Body of pancreas (tissue), 4 donors: ENCODE measurements at regions not wholly inside any gene's neighbourhood (a gene's known extent, or its start where the extent isn't known, plus 50 kb on each side); places are given as distances from the start of the nearest gene placed in this dataset.
"Not testable (repeated sequence)": the region's sequence is repeated elsewhere in the genome, so short reads cannot be mapped to it uniquely, and the experiment has no call there.

ENCODE experiments used
- ATAC-seq: fragments of 150-250 bp; one replicate; pipeline ENCODE4 v1.9.1; 2016
- DNase-seq, 4 donors: peaks; one replicate each; pipeline ENCODE4 v3.0.0-alpha.2; 2019
- H3K27ac ChIP-seq, 4 donors: fragments of 200-600 bp; sonication (generic); 1 replicate in 3 of 4; 2 replicates in 1 of 4; pipeline versions ENCODE4 v1.5.1 to v1.6.1; 2016 to 2019; ENCODE audit warnings: mild to moderate bottlenecking in 1 of 4, mixed read lengths in 1 of 4, moderate library complexity in 1 of 4
- H3K27me3 ChIP-seq, 2 donors: fragments of 200-600 bp; sonication (generic); one replicate each; pipeline ENCODE4 v1.6.0; 2016; ENCODE audit warnings: mild to moderate bottlenecking in 1 of 2
- H3K36me3 ChIP-seq, 2 donors: fragments of 200-600 bp; sonication (generic); replicated peaks in 1 of 2; 2 replicates each; pipeline ENCODE4 v1.5.1; 2016; ENCODE audit warnings: low read depth in 2 of 2; ENCODE audit not compliant: insufficient read depth in 1 of 2
- H3K4me1 ChIP-seq: fragments of 200-600 bp; sonication (generic); one replicate; pipeline ENCODE4 v1.6.0; 2016
- H3K4me3 ChIP-seq, 2 donors: fragments of 200-600 bp; sonication (generic); 1 replicate in 1 of 2; 2 replicates in 1 of 2; pipeline ENCODE4 v1.5.1; 2016 to 2019
- H3K9me3 ChIP-seq, 3 donors: fragments of 200-600 bp; sonication (generic); 1 replicate in 2 of 3; 2 replicates in 1 of 3; pipeline ENCODE4 v1.5.1; 2016
- WGBS, 2 donors: methylation state at CpG; one replicate each; pipeline ENCODE4 v1.1.5; 2017; 5-methylcytosine and 5-hydroxymethylcytosine counted together
- intact Hi-C: fragments of 100-400 bp; cut with DNase I; formaldehyde crosslinking; loops from one replicate; pipeline ENCODE4 v1.15.1; 2023

DNA sequence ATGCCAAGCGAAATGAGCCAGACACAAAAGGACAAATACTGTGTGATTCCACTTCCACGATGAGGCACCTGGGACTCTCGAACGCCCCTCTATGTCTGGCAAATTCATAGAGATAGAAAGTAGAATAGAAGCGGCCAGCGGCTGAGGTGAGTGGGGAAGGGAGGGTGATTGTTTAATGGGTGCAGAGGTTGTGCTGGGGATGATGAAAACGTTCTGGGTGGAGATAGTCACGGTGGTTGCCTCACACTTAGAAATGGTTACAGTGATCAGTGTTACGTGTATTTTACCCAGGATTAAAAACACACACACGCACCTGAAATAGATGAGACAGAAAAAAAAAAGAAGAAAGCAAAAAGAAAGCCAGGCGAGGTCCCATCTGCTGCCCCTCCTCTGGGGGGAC is 4057.0 kb upstream of the TPTE start:
- H3K36me3 ChIP-seq, ATAC-seq, H3K4me1 ChIP-seq, DNase-seq, H3K27ac ChIP-seq, H3K27me3 ChIP-seq, intact Hi-C loops, H3K9me3 ChIP-seq, H3K4me3 ChIP-seq: not testable (repeated sequence)
- WGBS, 2 donors: no CpG with 5 or more reads among the region's 11 CpGs

DNA sequence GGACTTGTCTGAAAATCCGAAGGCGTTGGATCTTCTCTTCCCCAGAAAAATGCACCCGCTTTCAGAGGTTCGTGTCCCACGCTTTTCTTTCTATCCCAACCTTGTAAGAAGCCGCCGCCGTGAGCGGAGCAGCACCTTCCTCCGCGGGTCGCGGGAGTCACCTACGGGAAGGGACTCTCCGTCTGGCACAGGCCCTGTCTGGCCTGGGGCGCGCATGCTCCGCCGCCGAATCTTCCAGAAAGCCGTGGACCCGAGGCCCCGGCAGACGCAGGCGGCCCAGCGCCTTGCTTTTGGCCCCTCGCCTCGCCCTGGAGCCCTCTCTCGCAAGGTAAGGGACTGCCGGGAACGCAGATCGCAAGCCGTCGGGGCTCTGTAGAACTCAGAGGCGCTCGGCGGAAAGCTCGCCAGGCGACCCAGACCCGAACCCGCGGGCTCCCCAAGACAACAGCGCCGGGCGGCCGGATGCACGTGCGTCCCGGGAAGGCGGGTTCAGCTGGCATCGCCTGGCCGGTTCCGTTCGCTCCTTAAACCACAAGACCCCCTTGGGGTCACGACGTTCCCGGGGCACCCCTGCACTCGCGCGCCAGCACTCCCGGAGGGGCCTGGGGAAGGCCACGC is 4055.2 kb upstream of the TPTE start:
- H3K27me3 ChIP-seq, intact Hi-C loops, H3K9me3 ChIP-seq, H3K4me1 ChIP-seq, DNase-seq, H3K36me3 ChIP-seq, H3K4me3 ChIP-seq, H3K27ac ChIP-seq: not testable (repeated sequence)
- WGBS, 2 donors: no CpG with 5 or more reads among the region's 62 CpGs
- ATAC-seq: peak; percentile 21

DNA sequence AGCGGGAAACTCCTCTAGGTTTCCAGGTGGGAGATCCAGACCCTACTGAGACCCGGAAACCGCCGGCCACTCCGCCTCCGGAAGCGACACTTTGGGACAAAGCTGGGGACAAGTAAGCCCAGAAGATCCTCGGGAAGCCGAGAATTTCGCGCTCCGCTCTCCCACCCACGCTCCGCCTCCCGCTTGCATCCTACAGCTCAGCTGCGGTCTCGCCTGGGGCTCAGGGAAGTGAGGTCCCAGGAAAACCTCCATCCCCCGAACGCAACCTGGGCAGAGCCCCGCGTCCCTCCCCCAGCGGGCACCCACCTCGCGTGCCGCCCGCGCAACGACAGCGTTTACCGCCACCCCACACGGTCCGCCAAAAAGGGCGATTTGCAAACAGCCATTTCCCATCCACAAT is 4054.7 kb upstream of the TPTE start:
- H3K9me3 ChIP-seq, intact Hi-C loops, H3K4me3 ChIP-seq, H3K27ac ChIP-seq, DNase-seq, H3K27me3 ChIP-seq, H3K36me3 ChIP-seq, H3K4me1 ChIP-seq: not testable (repeated sequence)
- WGBS, 2 donors: no CpG with 5 or more reads among the region's 33 CpGs
- ATAC-seq: peak; percentile 41

DNA sequence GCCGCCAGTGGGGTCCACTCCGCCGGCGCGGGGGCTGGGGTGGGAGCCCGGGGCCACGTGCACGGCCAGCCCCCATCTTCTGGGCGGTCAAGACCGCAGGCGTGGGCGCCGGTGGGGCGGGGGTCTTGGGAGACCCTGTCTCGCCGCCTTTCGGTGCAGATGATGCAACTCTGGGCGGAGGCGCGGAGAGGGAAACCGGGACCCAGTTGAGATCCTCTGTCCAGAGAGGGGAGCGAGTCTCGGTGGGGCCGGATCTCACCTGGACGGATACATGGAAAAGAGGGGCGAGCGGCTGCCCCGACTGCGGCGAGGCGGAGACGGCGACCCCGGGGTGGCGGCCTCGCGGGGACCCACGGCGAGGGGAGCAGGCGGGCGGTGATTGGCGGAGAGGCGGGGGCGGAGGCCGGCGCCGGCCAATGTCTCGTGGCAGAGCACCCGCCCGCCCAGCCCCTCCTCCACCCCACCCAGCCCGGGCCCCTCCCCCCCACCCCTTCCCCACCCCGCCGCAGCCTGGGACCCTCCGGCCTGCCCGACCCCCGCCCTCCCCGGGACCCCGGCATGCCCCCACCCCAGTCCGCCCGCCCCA is 4054.1 kb upstream of the TPTE start:
- H3K4me3 ChIP-seq, H3K27ac ChIP-seq, intact Hi-C loops, H3K9me3 ChIP-seq, H3K27me3 ChIP-seq, H3K4me1 ChIP-seq, H3K36me3 ChIP-seq: not testable (repeated sequence)
- WGBS, 2 donors: no CpG with 5 or more reads among the region's 60 CpGs
- DNase-seq (peak in 1 of 4 donors; percentile 1), ATAC-seq (peak; percentile 70)

DNA sequence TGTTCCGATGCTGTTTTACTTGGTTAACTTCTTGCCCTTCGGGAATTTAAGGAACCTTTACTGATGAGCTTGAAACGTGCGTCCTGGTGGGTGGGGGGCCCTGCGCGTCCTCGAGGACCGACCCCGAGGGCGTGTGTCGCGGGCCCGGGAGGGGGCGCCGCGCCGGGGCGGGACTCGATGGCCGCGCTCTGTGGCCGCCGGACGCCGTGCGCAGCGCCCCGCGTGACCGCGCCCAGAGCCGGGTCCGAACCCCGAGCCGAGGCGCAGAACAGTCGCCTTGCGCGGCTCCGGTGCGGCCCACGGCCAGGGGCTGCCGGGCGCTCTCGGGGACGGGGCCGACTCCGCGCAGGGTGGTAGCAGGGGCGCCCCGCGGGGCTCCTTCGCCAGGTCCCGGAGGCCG is 4053.5 kb upstream of the TPTE start:
- H3K27me3 ChIP-seq, H3K36me3 ChIP-seq, H3K4me1 ChIP-seq, DNase-seq, H3K9me3 ChIP-seq, ATAC-seq, H3K4me3 ChIP-seq, intact Hi-C loops, H3K27ac ChIP-seq: not testable (repeated sequence)
- no CpG with 5 or more reads among the region's 55 CpGs for WGBS, 2 donors

DNA sequence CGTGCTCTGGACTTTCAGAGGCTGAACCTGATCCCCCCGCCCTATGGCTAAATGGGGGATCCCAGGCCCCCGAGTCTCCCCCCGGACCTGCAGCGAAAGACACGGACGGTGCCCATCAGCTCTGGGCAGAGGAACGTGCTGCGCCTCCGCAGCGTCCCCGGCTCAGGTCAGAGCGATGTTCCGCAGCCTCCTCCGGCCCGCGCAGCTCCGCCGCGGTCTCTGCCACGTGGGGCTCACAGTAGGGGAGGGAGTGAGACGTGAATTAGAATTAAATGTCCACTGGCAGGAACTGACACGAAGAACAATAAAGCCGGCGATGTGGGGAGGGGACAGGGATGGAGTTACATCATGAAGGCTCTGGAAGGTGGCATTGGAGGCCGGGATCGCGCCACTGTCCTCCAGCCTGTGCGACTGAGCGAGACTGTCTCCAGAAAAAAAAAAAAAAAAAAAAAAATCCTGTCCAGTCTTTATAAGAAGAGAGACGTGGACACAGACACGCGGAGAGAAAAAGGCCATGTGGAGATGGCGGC is 4053.0 kb upstream of the TPTE start:
- intact Hi-C loops, H3K4me1 ChIP-seq, H3K27me3 ChIP-seq, H3K27ac ChIP-seq, H3K36me3 ChIP-seq, H3K9me3 ChIP-seq, H3K4me3 ChIP-seq, ATAC-seq: not testable (repeated sequence)
- no CpG with 5 or more reads among the region's 34 CpGs for WGBS, 2 donors
- peak in 1 of 4 donors; percentile 1 for DNase-seq

DNA sequence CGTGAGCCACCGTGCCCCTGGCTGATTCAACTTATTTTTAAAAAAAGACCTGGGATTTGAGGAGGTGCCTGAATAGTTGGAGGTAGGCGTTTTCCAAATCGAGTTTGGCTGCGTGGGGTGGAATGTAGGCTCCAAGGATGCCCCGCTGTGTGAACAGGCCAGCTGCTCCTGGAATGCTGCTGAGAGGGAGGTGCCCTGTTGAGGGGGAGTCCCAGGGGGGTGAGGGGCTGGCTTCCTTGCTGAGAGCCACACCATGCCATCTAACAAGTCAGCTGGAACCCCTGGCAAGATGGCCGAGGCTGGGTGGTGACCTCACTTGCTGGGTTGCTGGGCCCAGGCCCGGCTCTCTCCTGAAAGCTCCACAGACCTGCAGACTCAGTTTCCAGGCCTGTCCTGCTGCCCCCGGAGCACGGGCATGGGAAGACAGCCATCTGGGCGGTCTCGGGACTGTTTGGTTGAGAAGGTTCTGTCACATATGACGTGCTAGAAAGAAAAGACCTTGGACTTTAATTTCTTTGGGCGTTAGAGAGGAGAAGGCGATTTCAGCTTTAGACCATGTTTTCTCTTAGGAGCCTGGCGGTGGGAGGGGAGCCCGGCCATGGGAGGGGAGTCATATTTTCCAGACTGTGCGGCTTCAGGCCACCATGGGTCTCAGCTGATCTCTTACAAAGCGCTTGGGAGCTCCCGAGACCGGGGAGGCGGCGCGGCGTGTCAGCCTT is 4047.0 kb upstream of the TPTE start:
- H3K27me3 ChIP-seq, H3K9me3 ChIP-seq, H3K27ac ChIP-seq, intact Hi-C loops, H3K36me3 ChIP-seq, DNase-seq, H3K4me1 ChIP-seq, H3K4me3 ChIP-seq: not testable (repeated sequence)
- no CpG with 5 or more reads among the region's 25 CpGs for WGBS, 2 donors
- peak; percentile 85 for ATAC-seq

DNA sequence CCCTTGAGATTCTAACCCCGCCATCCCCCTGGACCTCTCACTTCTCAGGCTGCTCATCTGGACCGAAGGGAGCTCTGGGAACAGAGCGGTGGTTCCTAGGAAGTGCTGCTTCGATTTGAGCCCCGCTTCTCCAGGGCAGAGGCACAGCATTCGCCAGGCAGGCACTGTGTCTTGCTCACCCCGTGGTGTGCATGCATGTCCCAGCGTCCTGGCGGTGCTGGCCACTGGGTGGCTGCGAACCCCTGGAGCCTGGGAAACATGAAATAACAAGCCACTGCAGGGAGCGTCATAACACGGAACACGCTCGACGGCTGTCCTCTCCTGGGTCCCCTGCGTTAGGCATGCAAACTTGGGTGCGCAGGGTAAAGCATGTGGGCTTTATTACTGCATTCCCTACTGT is 4040.3 kb upstream of the TPTE start:
- DNase-seq, H3K4me1 ChIP-seq, H3K27me3 ChIP-seq, ATAC-seq, H3K27ac ChIP-seq, H3K4me3 ChIP-seq, intact Hi-C loops, H3K36me3 ChIP-seq, H3K9me3 ChIP-seq: not testable (repeated sequence)
- WGBS, 2 donors: no CpG with 5 or more reads among the region's 17 CpGs

DNA sequence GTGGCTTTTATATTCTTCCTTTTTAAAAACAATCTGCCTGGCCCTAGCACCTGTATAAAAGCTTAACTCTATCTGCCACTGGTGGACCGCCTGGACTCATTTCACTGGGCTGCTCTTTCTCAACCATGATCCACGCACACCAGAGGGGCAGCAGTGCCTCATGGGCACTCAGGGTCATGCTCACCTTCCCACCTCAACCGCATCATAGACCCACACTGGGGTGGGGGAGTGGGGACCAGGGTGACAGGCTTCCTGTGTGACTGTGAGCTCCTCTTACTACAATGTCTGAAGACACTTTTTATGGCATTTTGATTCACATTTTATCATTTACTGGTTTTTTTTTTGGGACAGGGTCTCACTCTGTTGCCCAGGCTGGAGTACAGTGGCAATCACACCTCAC is 4038.8 kb upstream of the TPTE start:
- intact Hi-C loops, H3K4me3 ChIP-seq, DNase-seq, H3K9me3 ChIP-seq, H3K27me3 ChIP-seq, H3K4me1 ChIP-seq, ATAC-seq, H3K27ac ChIP-seq, H3K36me3 ChIP-seq: not testable (repeated sequence)
- 100% methylated on average over 2 of the region's 3 CpGs; no CpG with 5 or more reads in 1 of the 2 donors for WGBS, 2 donors

DNA sequence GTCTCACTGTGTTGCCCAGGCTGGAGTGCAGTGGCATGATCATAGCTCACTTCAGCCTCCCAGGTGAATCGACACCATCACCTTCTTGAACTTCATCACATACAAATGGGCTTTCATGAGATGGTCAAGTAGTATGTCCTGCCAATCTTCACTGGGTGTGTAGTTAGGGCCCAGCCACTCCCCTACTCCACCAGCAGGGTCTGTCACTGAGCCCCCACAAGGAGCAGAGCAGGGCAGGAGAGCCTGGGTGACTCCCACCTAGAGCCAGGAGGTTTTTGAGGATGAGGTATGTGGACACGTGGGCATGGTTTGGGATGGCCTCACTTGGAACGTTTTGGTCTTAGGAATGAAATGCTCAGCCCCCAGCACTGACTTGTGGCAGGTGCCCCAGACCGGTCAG is 4037.7 kb upstream of the TPTE start:
- H3K4me3 ChIP-seq, ATAC-seq, H3K27me3 ChIP-seq, DNase-seq, H3K27ac ChIP-seq, H3K4me1 ChIP-seq, H3K36me3 ChIP-seq, H3K9me3 ChIP-seq, intact Hi-C loops: not testable (repeated sequence)
- no CpG with 5 or more reads among the region's 4 CpGs for WGBS, 2 donors

DNA sequence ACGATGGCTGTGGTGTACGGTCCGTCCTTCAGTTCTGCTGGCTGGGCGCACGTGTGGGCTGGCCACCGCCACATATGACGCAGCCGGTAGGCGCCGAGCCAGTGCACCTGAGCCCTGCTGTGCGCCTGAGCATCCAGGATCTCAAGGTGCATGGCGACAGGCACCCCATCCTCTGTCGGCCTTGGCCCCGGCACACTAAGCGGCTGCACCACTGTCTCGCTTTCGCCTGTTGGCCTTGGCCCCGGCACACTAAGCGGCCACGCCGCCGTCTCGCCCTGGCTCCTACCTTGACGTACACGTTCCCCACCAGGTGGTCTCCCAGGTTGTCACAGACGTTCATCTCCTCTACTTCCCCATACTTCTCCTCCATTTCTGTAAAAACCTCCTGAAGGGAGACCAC is 4034.6 kb upstream of the TPTE start:
- H3K27me3 ChIP-seq, DNase-seq, H3K4me1 ChIP-seq, ATAC-seq, H3K9me3 ChIP-seq, H3K36me3 ChIP-seq, H3K4me3 ChIP-seq, H3K27ac ChIP-seq, intact Hi-C loops: not testable (repeated sequence)
- 88% methylated on average over 14 of the region's 26 CpGs; no CpG with 5 or more reads in 1 of the 2 donors for WGBS, 2 donors

DNA sequence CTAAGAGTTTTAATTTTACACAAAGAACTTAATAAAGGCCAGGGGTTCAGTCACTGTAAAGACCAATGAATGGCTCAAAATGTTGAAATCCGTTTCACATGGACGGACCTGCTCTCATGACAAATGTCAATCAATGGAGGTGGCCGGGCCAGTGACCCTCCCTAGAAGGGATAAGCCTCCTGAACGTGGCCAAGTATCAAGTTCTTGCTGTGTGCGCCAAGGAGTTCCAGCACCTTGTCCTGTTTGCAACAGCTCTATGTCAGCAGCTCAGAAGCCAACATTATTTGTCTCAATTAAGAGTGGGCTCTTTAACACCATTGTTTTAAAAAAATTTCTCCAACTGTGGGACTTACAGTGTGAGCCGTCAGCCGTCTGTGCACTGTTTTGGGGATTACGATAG is 4028.7 kb upstream of the TPTE start:
- WGBS, 2 donors: no CpG with 5 or more reads among the region's 8 CpGs
- not testable (repeated sequence) for ATAC-seq

More for the DNA sequence above, 4028.7 kb upstream of the TPTE start:
- intact Hi-C loops, H3K27ac ChIP-seq, H3K27me3 ChIP-seq, H3K4me3 ChIP-seq, H3K9me3 ChIP-seq, H3K36me3 ChIP-seq, H3K4me1 ChIP-seq, DNase-seq: not testable (repeated sequence)
